ENCODE measurements at regions not wholly inside any gene's neighbourhood (a gene's known extent, or its start where the extent isn't known, plus 50 kb on each side); places are given as distances from the start of the nearest gene placed in this dataset.

DNA sequence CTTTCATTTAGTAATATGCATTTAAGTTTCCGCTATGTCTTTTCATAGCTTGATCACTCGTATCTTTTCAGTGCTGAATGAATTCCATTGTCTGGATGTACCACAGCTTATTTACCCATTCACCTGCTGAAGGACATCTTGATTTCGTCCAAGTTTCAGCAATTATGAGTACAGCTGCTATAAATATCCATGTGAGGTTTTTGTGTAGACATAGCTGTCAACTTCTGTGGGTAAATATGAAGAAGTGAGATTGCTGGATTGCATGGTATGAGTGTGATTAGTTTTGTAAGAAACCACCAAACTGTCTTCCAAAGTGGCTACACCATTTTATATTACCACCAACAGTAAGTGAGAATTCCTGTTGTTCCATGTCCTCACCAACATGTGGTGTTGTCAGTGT lies 79.2 kb upstream of the STMND1 start:
- TF ChIP-seq, protein P1, sequence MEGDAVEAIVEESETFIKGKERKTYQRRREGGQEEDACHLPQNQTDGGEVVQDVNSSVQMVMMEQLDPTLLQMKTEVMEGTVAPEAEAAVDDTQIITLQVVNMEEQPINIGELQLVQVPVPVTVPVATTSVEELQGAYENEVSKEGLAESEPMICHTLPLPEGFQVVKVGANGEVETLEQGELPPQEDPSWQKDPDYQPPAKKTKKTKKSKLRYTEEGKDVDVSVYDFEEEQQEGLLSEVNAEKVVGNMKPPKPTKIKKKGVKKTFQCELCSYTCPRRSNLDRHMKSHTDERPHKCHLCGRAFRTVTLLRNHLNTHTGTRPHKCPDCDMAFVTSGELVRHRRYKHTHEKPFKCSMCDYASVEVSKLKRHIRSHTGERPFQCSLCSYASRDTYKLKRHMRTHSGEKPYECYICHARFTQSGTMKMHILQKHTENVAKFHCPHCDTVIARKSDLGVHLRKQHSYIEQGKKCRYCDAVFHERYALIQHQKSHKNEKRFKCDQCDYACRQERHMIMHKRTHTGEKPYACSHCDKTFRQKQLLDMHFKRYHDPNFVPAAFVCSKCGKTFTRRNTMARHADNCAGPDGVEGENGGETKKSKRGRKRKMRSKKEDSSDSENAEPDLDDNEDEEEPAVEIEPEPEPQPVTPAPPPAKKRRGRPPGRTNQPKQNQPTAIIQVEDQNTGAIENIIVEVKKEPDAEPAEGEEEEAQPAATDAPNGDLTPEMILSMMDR (conservative IDR thresholded peaks at IDR 0.05; ENCODE audit: low read depth, low read length): no peak
- TF ChIP-seq EZH2 (IDR thresholded peaks at IDR 0.05; ENCODE audit: borderline replicate concordance, low read depth, low read length, poor library complexity, severe bottlenecking): no peak
